OCI-LY3 (cell line): ENCODE measurements at regions not wholly inside any gene's neighbourhood (a gene's known extent, or its start where the extent isn't known, plus 50 kb on each side); places are given as distances from the start of the nearest gene placed in this dataset.

Experiments
- CTCF ChIP-seq: fragments of 200-600, 300-600 bp; sonication (generic); IDR thresholded peaks from 2 replicates; pipeline ENCODE4 v1.5.1; 2014; ENCODE audit warnings: antibody characterized with exemption, low read length, low read depth
- EZH2phosphoT487 ChIP-seq: fragments of 200-600 bp; shearing (Covaris generic); IDR thresholded peaks from 2 replicates; pipeline ENCODE4 v1.6.1; 2018; ENCODE audit warnings: antibody characterized with exemption, mixed run types, low read depth

DNA sequence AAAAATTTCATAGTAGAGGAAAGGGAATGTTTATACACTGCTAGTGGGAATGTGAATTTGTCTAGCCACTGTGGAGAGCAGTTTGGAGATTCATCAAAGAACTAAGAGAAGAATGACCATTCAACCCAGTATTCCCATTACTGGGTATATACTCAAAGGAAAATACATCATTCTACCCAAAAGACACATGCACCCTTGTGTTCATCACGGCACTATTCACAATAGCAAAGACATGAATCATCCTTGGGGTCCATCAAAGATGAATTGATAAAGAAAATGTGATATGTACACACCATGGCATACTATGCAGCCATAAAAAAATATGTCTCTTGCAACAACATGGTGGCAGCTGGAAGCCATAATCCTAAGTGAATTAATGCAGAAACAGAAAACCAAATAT lies 825.7 kb downstream of the TNS3 start:
- TF ChIP-seq CTCF (no peak), EZH2phosphoT487 (no peak)
